ENCODE measurements at regions not wholly inside any gene's neighbourhood (a gene's known extent, or its start where the extent isn't known, plus 50 kb on each side); places are given as distances from the start of the nearest gene placed in this dataset.

GRCh38 chr4:124179506-124180186 lies 532.9 kb downstream of the ANKRD50 start:
- TF ChIP-seq CTCF (IDR thresholded peaks at IDR 0.05; ENCODE audit: low read depth, low read length, poor library complexity, severe bottlenecking) (no peak), EZH2phosphoT487 (IDR thresholded peaks at IDR 0.05; ENCODE audit: borderline replicate concordance, low read length) (no peak)

Measured in DOHH2 (cell line).